Aorta (tissue), 5 donors: ENCODE measurements at regions not wholly inside any gene's neighbourhood (a gene's known extent, or its start where the extent isn't known, plus 50 kb on each side); places are given as distances from the start of the nearest gene placed in this dataset.

Experiments used
- ATAC-seq: fragments of 200-7000 bp; cut with Tn5 transposase; one replicate; pipeline ENCODE4 v1.9.1; 2022; ENCODE audit warnings: moderate library complexity; ENCODE audit not compliant: low FRiP score
- DNase-seq, 2 donors: peaks; one replicate each; pipeline ENCODE4 v3.0.0-alpha.2; 2020
- H3K27ac ChIP-seq, 2 donors: one replicate each; pipeline ENCODE4 v1.5.1; 2013; ENCODE audit warnings: low read length in 2 of 2, mild to moderate bottlenecking in 2 of 2, moderate library complexity in 2 of 2, control low read depth in 1 of 2, inconsistent platforms in 1 of 2, low read depth in 1 of 2
- H3K27me3 ChIP-seq, 2 donors: one replicate each; pipeline ENCODE4 v1.6.1; 2013; ENCODE audit warnings: control low read depth in 1 of 2, low read length in 1 of 2, mild to moderate bottlenecking in 1 of 2, moderate library complexity in 1 of 2; ENCODE audit not compliant: insufficient read depth in 2 of 2, control insufficient read depth in 1 of 2
- H3K36me3 ChIP-seq, 2 donors: one replicate each; pipeline ENCODE4 v1.6.1; 2013; ENCODE audit warnings: control low read depth in 1 of 2, low read length in 1 of 2, mild to moderate bottlenecking in 1 of 2; ENCODE audit not compliant: insufficient read depth in 2 of 2, control insufficient read depth in 1 of 2
- H3K4me1 ChIP-seq, 2 donors: one replicate each; pipeline ENCODE4 v1.6.1; 2013; ENCODE audit warnings: low read length in 2 of 2, control low read depth in 1 of 2, mild to moderate bottlenecking in 1 of 2, moderate library complexity in 1 of 2; ENCODE audit not compliant: insufficient read depth in 2 of 2, control insufficient read depth in 1 of 2
- H3K4me3 ChIP-seq, 2 donors: one replicate each; pipeline ENCODE4 v1.5.1; 2013; ENCODE audit warnings: low read length in 2 of 2, control low read depth in 1 of 2, mild to moderate bottlenecking in 1 of 2
- H3K9me3 ChIP-seq: one replicate; pipeline ENCODE4 v1.6.1; 2013; ENCODE audit warnings: mild to moderate bottlenecking, low read length; ENCODE audit not compliant: control insufficient read depth
- WGBS, 2 donors: extraction: QIAGEN DNeasy Blood & Tissue Kit; methylation state at CpG; one replicate each; pipeline ENCODE4 v1.1.7; 2013; 5-methylcytosine and 5-hydroxymethylcytosine counted together
- intact Hi-C, 2 donors: fragments of 100-400 bp; cut with DNase I; formaldehyde crosslinking; loops; one replicate each; pipeline versions ENCODE4 v1.14.2 to v1.15.0; 2022
- donor health status: healthy with polysubstance abuse.
- donor health status: Bipolar disorder and iron deficiency.
- donor health status: DM: no; HTN: no; CAD: no.
- donor health status: DM: no; HTN: no; CAD: no.
- donor health status: DM: yes; HTN: yes; CAD: no.

DNA sequence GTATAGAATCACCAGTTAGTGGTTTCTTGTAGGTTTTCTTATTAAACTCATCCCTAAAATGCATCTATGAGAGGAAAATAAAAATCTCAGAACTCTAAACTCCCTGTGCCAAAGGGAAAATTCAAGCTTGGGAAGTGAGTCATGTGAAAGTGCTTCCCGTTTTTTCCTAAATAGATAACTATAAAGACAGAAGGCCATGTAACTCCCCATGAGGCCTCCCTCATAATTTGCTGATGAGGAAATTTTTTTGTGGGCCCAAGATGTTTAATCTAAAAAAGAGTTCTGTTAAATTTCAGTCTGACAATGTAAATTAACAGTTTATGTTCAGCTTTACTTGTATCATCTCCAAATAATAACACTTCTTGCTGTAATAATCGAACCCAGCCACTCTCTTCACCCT is 1273.9 kb downstream of the OTOL1 start:
- Histone ChIP-seq H3K9me3 (no peaks in the 10 kb centered on the region), H3K27me3 (no peaks in the 10 kb centered on the region), H3K4me3 (no peak overlapping the region), H3K27ac (no peak overlapping the region), H3K4me1 (no peaks in the 10 kb centered on the region), H3K36me3 (no peaks in the 10 kb centered on the region)
- intact Hi-C loops = no loop called here
- DNase-seq (no peak), ATAC-seq (no peak)
- WGBS, 2 donors = 74 to 77% methylated on average over 2 of the region's 2 CpGs

- no peaks in the 10 kb centered on the region for H3K9me3 ChIP-seq
- intact Hi-C loops = no loop called here
- DNase-seq (no peak), ATAC-seq (no peak)
- H3K4me3 ChIP-seq = no peak overlapping the region
- H3K27me3 ChIP-seq = no peaks in the 10 kb centered on the region
- H3K27ac ChIP-seq = no peak overlapping the region
- H3K36me3 ChIP-seq = no peaks in the 10 kb centered on the region
- H3K4me1 ChIP-seq = no peaks in the 10 kb centered on the region
- WGBS, 2 donors = 90 to 97% methylated on average over 1 of the region's 1 CpG
Observed at GRCh38 chr3:162774613-162775100, 1278.0 kb downstream of the OTOL1 start.

- DNase-seq (no peak), ATAC-seq (no peak)
- H3K9me3 ChIP-seq = no peaks in the 10 kb centered on the region
- 34 to 66% methylated on average over 3 of the region's 3 CpGs for WGBS, 2 donors
- H3K27ac ChIP-seq = no peak overlapping the region
- H3K27me3 ChIP-seq = no peaks in the 10 kb centered on the region
- intact Hi-C loops = no loop called here
- H3K36me3 ChIP-seq = no peaks in the 10 kb centered on the region
- no peaks in the 10 kb centered on the region for H3K4me1 ChIP-seq
- H3K4me3 ChIP-seq = no peak overlapping the region
Observed at GRCh38 chr3:162776148-162776547, 1279.5 kb downstream of the OTOL1 start.

- H3K4me1 ChIP-seq = no peaks in the 10 kb centered on the region
- intact Hi-C loops = no loop called here
- H3K27me3 ChIP-seq = no peaks in the 10 kb centered on the region
- whole genome bisulfite sequencing, 2 donors = 98 to 100% methylated on average over 1 of the region's 1 CpG
- H3K9me3 ChIP-seq = no peaks in the 10 kb centered on the region
- ATAC-seq (no peak), DNase-seq (no peak)
- H3K27ac ChIP-seq = no peak overlapping the region
- H3K36me3 ChIP-seq = no peaks in the 10 kb centered on the region
- H3K4me3 ChIP-seq = no peak overlapping the region
Observed at GRCh38 chr3:162777118-162777517, 1280.5 kb downstream of the OTOL1 start.

DNA sequence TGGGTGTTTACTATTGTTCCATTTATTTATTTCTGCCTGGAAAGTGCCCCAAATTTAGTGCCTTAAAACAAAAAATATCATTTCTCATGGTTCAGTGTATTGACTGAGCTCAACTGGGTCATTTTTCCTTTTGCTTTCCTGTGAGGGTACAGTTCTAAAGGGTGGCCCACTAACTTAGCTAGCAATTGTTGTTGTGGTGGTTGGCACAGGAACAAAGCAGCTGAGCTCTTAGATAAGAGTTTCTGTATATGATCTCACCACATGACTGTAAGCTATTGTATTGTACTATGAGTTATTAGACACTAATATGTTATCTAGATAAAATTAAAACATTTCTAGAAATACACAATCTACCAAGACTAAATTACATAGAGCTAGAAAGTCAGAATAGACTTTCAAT is 1283.7 kb downstream of the OTOL1 start:
- H3K9me3 ChIP-seq = no peaks in the 10 kb centered on the region
- no peak for DNase-seq
- H3K27me3 ChIP-seq = no peaks in the 10 kb centered on the region
- no peak overlapping the region for H3K27ac ChIP-seq
- no peaks in the 10 kb centered on the region for H3K4me1 ChIP-seq
- ATAC-seq = no peak
- H3K4me3 ChIP-seq = no peak overlapping the region
- intact Hi-C loops = no loop called here
- no peaks in the 10 kb centered on the region for H3K36me3 ChIP-seq

DNA sequence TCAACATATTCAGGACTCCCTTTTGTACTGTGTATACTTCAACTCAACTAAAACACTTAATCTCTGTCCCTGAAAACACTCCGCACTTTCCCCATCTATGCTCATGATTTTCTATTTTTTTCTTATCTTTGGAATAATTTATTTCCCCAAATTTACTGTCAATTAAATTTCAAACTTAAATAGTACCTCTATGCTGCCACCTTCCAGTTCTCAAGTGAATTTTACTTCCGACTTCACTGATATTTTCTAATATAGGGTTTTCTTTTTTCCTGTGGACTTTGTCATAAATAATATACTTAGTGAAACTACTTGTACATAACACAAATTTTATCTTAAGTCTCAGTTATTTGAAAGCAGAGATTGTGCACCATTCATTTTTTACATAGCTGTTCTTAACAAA is 1303.3 kb downstream of the OTOL1 start:
- Histone ChIP-seq H3K36me3 (no peaks in the 10 kb centered on the region), H3K27ac (no peak overlapping the region), H3K27me3 (no peaks in the 10 kb centered on the region), H3K4me3 (no peak overlapping the region), H3K4me1 (no peaks in the 10 kb centered on the region), H3K9me3 (no peaks in the 10 kb centered on the region)
- intact Hi-C loops = no loop called here
- ATAC-seq (no peak), DNase-seq (no peak)
- WGBS, 2 donors = 80% methylated on average over 2 of the region's 2 CpGs; no CpG with 5 or more reads in 1 of the 2 donors

DNA sequence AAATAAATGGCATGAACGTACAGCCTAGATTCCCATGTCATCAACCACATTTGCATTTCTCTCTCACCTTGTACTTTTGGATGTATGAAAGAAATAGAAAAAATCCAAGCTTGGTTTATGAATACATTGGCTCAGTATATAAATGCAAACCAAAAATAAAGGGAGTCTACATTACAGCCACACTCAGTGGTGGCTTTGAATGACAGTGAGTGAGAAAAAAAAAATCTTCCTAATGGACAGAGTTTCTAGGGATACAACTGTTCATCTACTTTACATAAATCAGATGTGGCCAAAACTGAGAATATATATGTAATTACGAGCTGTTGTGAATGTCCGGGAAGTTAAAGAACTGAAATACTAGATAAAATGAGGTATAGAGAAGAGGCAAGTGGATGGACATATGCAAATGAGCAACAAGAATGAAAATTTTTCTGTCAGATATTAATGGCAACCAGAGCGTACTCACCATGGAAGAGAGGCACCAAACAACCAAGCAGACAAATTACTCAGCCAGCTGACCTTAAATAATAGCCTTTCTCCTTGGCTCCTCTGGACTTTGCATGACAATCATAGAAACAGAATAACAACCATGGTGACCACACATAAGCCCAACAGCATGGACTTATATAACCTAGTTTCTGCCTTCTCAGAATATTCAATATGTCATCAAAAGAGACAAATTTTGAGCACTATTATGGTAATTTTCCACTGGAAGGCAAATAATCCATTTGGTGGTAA is 1305.8 kb downstream of the OTOL1 start:
- Histone ChIP-seq H3K4me3 (no peak overlapping the region), H3K4me1 (no peaks in the 10 kb centered on the region), H3K27ac (no peak overlapping the region), H3K9me3 (no peaks in the 10 kb centered on the region), H3K27me3 (no peaks in the 10 kb centered on the region), H3K36me3 (no peaks in the 10 kb centered on the region)
- whole genome bisulfite sequencing, 2 donors = 96% methylated on average over 4 of the region's 4 CpGs; no CpG with 5 or more reads in 1 of the 2 donors
- ATAC-seq = no peak
- intact Hi-C loops = no loop called here
- no peak for DNase-seq

- Histone ChIP-seq H3K4me3 (no peak overlapping the region), H3K27me3 (no peaks in the 10 kb centered on the region), H3K36me3 (no peaks in the 10 kb centered on the region), H3K27ac (no peak overlapping the region), H3K9me3 (no peaks in the 10 kb centered on the region), H3K4me1 (no peaks in the 10 kb centered on the region)
- intact Hi-C loops = no loop called here
- DNase-seq (no peak), ATAC-seq (no peak)
Observed at GRCh38 chr3:162810776-162811175, 1314.2 kb downstream of the OTOL1 start.

DNA sequence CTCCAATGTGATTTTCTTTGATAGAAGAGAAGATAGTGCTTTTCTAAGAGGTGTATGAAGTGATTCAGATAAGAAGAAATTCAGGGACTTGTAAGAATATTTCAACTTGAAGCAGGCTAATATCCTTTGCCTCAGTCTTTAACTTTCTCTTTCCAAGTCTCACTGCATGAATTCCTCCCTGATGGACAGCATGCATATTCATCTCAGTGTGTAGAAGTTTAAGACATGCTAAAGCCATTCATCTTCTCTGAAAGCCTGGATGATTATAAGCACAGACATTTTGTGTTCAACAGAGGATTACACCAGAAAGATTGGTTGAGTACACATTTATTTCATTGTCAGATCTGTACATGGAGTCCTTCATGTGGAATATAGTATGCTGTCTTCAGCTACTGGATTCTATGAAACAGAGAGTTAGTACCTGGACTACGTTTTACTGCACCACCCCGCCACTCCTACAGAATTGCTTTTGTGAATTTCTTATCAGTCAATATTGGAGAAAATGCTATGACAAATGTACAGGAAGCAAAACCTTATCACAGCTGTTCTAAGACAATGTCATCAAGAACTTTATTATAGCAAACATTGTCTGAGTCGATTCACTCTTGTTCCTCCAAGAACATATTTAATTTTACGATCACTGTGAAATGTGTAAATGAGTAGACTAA is 1346.1 kb downstream of the OTOL1 start:
- Histone ChIP-seq H3K36me3 (no peaks in the 10 kb centered on the region), H3K4me1 (no peaks in the 10 kb centered on the region), H3K27me3 (no peaks in the 10 kb centered on the region), H3K4me3 (no peak overlapping the region), H3K27ac (no peak overlapping the region), H3K9me3 (no peaks in the 10 kb centered on the region)
- no peak for ATAC-seq
- DNase-seq = no peak
- WGBS, 2 donors = 92% methylated on average over 4 of the region's 4 CpGs; no CpG with 5 or more reads in 1 of the 2 donors
- intact Hi-C loops = no loop called here
